ENCODE measurements at regions not wholly inside any gene's neighbourhood (a gene's known extent, or its start where the extent isn't known, plus 50 kb on each side); places are given as distances from the start of the nearest gene placed in this dataset.

DNA sequence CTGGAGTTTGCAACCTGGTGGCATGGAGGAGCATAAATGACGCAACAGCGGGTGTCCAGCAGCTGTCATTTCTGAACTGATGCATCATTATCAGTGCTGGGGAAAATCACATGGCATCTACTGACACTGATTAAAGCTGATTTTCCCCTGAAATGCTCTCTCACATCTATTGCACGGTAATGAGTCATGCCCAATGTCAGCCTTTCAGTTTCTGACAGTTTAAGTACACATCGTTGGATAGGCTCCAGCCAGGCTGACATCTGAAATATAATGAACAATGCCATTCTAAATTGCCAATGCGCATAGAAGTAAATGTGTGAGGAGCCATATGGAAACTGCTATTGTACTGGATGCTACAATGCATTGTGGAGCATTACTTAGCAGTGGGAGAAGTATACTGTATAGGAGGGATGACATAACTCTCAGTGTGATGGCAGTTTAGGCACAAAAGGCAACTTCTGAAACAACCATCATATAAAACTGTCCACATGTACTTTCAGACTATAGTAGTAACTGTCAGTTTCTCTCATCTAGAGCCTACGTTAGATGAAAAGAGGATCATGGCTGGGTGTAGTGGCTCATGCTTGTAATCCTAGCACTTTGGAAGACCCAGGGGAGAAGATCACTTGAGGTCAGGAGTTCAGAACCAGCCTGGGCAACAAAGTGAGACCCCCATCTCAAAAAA lies 389.3 kb upstream of the DMAC1 start:
- FAIRE-seq (no peak), DNase-seq (ENCODE audit: low read depth) (no peak)
- no peaks in the 10 kb centered on the region for H3K36me3 ChIP-seq (ENCODE audit: control insufficient read depth, insufficient read depth, low read length)
- H3K27me3 ChIP-seq (ENCODE audit: control insufficient read depth, insufficient read depth, low read length), result no peaks in the 10 kb centered on the region
- TF ChIP-seq, protein P1, sequence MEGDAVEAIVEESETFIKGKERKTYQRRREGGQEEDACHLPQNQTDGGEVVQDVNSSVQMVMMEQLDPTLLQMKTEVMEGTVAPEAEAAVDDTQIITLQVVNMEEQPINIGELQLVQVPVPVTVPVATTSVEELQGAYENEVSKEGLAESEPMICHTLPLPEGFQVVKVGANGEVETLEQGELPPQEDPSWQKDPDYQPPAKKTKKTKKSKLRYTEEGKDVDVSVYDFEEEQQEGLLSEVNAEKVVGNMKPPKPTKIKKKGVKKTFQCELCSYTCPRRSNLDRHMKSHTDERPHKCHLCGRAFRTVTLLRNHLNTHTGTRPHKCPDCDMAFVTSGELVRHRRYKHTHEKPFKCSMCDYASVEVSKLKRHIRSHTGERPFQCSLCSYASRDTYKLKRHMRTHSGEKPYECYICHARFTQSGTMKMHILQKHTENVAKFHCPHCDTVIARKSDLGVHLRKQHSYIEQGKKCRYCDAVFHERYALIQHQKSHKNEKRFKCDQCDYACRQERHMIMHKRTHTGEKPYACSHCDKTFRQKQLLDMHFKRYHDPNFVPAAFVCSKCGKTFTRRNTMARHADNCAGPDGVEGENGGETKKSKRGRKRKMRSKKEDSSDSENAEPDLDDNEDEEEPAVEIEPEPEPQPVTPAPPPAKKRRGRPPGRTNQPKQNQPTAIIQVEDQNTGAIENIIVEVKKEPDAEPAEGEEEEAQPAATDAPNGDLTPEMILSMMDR (IDR thresholded peaks at IDR 0.05; ENCODE audit: insufficient read depth, low read length, severe bottlenecking), result no peak
- H3K4me3 ChIP-seq (ENCODE audit: low read depth, low read length), result no peak overlapping the region

DNA sequence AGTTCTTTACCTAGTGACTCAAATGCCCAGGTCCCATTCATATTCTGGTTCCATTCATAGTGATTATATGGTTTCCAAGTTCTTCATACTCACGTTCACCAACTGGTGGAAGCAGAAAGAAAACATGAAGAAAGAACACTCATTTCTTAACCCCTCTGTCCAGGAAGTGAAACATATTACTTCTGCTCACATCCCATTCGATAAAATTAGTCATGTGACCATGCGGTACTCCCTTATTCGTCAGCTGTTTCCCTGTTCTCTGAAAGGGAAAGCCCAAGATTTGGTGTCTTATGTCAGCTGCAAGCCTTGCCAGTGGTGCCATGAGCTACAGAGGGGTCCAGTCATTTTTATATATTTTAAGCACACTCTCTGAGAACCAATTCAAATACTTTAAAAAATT lies 387.0 kb upstream of the DMAC1 start:
- DNase-seq (ENCODE audit: low read depth), result no peak
- TF ChIP-seq, protein P1 (IDR thresholded peaks at IDR 0.05; ENCODE audit: insufficient read depth, low read length, severe bottlenecking), result no peak
- FAIRE-seq, result no peak
- Histone ChIP-seq H3K36me3 (ENCODE audit: control insufficient read depth, insufficient read depth, low read length) (no peaks in the 10 kb centered on the region), H3K4me3 (ENCODE audit: low read depth, low read length) (no peak overlapping the region), H3K27me3 (ENCODE audit: control insufficient read depth, insufficient read depth, low read length) (no peaks in the 10 kb centered on the region)

DNA sequence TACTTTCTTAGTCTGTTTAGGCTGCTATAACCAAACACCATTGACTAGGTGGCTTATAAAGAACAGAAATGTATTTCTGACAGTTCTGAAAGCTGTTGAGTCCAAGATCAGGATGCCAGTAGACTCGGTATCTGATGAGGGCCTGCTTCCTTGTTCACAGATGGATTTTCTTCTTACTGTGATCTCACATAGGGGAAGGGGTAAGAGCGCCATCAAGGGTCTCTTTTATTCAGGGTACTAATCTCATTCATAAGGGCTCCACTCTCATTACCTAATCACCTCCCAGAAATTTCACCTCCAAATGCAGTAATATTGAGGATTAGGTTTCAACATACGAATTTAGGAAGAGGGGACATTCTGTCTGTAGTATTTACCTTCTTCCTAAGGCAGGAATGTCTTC lies 384.0 kb upstream of the DMAC1 start:
- Histone ChIP-seq H3K4me3 (ENCODE audit: low read depth, low read length) (no peak overlapping the region), H3K27me3 (ENCODE audit: control insufficient read depth, insufficient read depth, low read length) (no peaks in the 10 kb centered on the region), H3K36me3 (ENCODE audit: control insufficient read depth, insufficient read depth, low read length) (no peaks in the 10 kb centered on the region)
- FAIRE-seq, result no peak
- no peak for DNase-seq (ENCODE audit: low read depth)
- TF ChIP-seq, protein P1 (IDR thresholded peaks at IDR 0.05; ENCODE audit: insufficient read depth, low read length, severe bottlenecking), result no peak

DNA sequence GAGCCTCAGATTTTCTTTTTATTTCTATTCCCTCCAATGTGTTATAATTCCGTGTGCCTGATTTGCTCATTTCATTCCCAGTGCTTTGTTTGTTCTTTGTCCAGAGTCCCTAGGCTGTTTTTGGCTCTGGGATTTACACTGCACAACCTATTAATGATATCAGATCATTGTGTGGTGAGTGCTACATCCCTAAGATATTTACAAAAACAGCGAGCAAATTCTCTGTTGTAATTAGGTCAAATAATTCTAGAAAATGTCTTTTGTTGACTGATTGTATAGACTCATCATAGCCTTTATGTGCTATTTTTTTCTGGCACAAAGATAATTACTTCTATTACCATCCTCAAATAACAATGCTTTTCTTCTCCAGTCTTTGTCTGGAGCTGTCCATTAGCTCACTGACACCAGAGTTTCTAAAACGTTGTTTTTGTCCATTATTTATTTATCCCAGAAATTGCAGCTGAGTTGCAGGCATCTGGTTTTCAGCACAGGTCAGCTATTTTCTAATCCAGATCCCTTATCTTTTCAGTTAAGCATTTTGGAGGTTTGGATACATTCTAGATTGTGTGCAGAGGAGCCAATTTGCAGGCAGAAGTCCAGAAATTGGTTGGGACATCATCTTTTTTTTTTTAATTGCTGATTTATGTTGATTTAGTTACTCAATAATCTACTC lies 379.9 kb upstream of the DMAC1 start:
- no peak for DNase-seq (ENCODE audit: low read depth)
- TF ChIP-seq, protein P1 (IDR thresholded peaks at IDR 0.05; ENCODE audit: insufficient read depth, low read length, severe bottlenecking), result no peak
- H3K4me3 ChIP-seq (ENCODE audit: low read depth, low read length), result no peak overlapping the region
- FAIRE-seq, result no peak
- no peaks in the 10 kb centered on the region for H3K27me3 ChIP-seq (ENCODE audit: control insufficient read depth, insufficient read depth, low read length)
- no peaks in the 10 kb centered on the region for H3K36me3 ChIP-seq (ENCODE audit: control insufficient read depth, insufficient read depth, low read length)

DNA sequence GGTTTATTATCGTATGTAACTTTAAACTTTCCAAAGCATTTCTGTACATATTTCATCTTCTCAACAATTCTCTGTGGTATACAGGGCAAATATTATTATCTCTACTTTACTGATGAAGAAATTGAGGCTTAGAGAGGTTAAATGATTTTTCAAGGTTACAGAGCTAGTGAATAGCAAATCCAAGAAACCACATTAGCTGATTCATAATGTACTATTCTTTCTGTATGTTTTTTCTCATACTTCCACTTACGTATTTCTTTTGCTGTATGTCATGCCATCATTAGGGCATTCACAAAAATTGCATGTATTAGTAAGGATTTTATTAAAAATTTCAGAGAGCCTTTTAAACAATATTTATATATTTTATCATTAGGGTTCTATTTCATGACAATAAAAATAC lies 372.4 kb upstream of the DMAC1 start:
- H3K4me3 ChIP-seq (ENCODE audit: low read depth, low read length), result no peak overlapping the region
- TF ChIP-seq, protein P1 (IDR thresholded peaks at IDR 0.05; ENCODE audit: insufficient read depth, low read length, severe bottlenecking), result no peak
- FAIRE-seq (no peak), DNase-seq (ENCODE audit: low read depth) (no peak)
- H3K36me3 ChIP-seq (ENCODE audit: control insufficient read depth, insufficient read depth, low read length), result no peaks in the 10 kb centered on the region
- H3K27me3 ChIP-seq (ENCODE audit: control insufficient read depth, insufficient read depth, low read length), result no peaks in the 10 kb centered on the region

Data from bronchial epithelial cell (primary cell).